Right cardiac atrium (tissue), 5 donors: ENCODE measurements at regions not wholly inside any gene's neighbourhood (a gene's known extent, or its start where the extent isn't known, plus 50 kb on each side); places are given as distances from the start of the nearest gene placed in this dataset.
"Not testable (repeated sequence)": the region's sequence is repeated elsewhere in the genome, so short reads cannot be mapped to it uniquely, and the experiment has no call there.

Source experiments
- ATAC-seq, 2 donors: fragments of 200-7000 bp; cut with Tn5 transposase; one replicate each; pipeline versions ENCODE4 v1.8.0 to v1.9.1; 2020; ENCODE audit warnings: moderate library complexity in 2 of 2, mild to moderate bottlenecking in 1 of 2
- DNase-seq, 3 donors: peaks; one replicate each; pipeline ENCODE4 v3.0.0-alpha.2; 2020
- H3K27ac ChIP-seq: one replicate; pipeline ENCODE4 v1.5.1; 2013; ENCODE audit warnings: mild to moderate bottlenecking, low read length, control low read depth, moderate library complexity
- H3K27me3 ChIP-seq: one replicate; pipeline ENCODE4 v1.6.1; 2013; ENCODE audit not compliant: control insufficient read depth, insufficient read depth
- H3K4me1 ChIP-seq: one replicate; pipeline ENCODE4 v1.6.1; 2013; ENCODE audit warnings: low read length; ENCODE audit not compliant: control insufficient read depth, insufficient read depth
- H3K4me3 ChIP-seq: one replicate; pipeline ENCODE4 v1.5.1; 2013; ENCODE audit warnings: low read length, control low read depth
- H3K9me3 ChIP-seq: one replicate; pipeline ENCODE4 v1.6.1; 2013; ENCODE audit warnings: low read length; ENCODE audit not compliant: control insufficient read depth
- WGBS: extraction: QIAGEN DNeasy Blood & Tissue Kit; methylation state at CpG from one replicate; pipeline ENCODE4 v1.1.7; 2013; 5-methylcytosine and 5-hydroxymethylcytosine counted together
- intact Hi-C, 4 donors: fragments of 100-400 bp; cut with DNase I; formaldehyde crosslinking; loops; one replicate each; pipeline versions ENCODE4 v1.11.0 to v1.14.0; 2022 to 2023
- donor health status: healthy with polysubstance abuse.
- donor health status: DM: no; HTN: yes; CAD: no.
- donor health status: DM: no; HTN: no; CAD: no.
- donor health status: DM: no; HTN: yes; CAD: no; lungs with severe emphysema.
- donor health status: DM: yes; HTN: yes; CAD: no.

GRCh38 chr2:234898534-234899053 lies 53.2 kb upstream of the SH3BP4 start:
- intact Hi-C loops = no loop called here
- H3K27me3 ChIP-seq = no peaks in the 10 kb centered on the region
- 92% methylated on average over 3 of the region's 3 CpGs for WGBS
- ATAC-seq = no peak
- no peak overlapping the region for H3K4me3 ChIP-seq
- no peak overlapping the region for H3K27ac ChIP-seq
- no peaks in the 10 kb centered on the region for H3K9me3 ChIP-seq
- H3K4me1 ChIP-seq = no peaks in the 10 kb centered on the region
- no peak for DNase-seq

- 62% methylated on average over 30 of the region's 34 CpGs for WGBS
- H3K9me3 ChIP-seq, H3K4me3 ChIP-seq, H3K27me3 ChIP-seq, DNase-seq, ATAC-seq, H3K4me1 ChIP-seq, H3K27ac ChIP-seq: not testable (repeated sequence)
- intact Hi-C loops = loop anchor here in 1 of 4 donors (10.0 kb wide), 1 partner anchor 216 kb away; no protein-coding TSS in a partner anchor
Observed at GRCh38 chr2:234888442-234888841, 63.4 kb upstream of the SH3BP4 start.

- intact Hi-C loops = loop anchor here in 2 of 4 donors (2.0 to 10.0 kb wide), 2 partner anchors 62 to 218 kb away; no protein-coding TSS in a partner anchor
- 89% methylated on average over 3 of the region's 3 CpGs for WGBS
- ATAC-seq (no peak), DNase-seq (no peak)
- Histone ChIP-seq H3K4me3 (no peak overlapping the region), H3K27ac (no peak overlapping the region), H3K9me3 (no peaks in the 10 kb centered on the region), H3K27me3 (no peaks in the 10 kb centered on the region), H3K4me1 (no peaks in the 10 kb centered on the region)
Observed at GRCh38 chr2:234887195-234887594, 64.6 kb upstream of the SH3BP4 start.

GRCh38 chr2:234885886-234886285 lies 65.9 kb upstream of the SH3BP4 start:
- ATAC-seq (no peak), DNase-seq (no peak)
- no peaks in the 10 kb centered on the region for H3K27me3 ChIP-seq
- intact Hi-C loops = loop anchor here in 2 of 4 donors (2.0 to 10.0 kb wide), 2 partner anchors 63 to 219 kb away; no protein-coding TSS in a partner anchor
- peaks cover 1% of the 10 kb centered on the region for H3K4me1 ChIP-seq
- no peaks in the 10 kb centered on the region for H3K9me3 ChIP-seq
- no peak overlapping the region for H3K4me3 ChIP-seq
- WGBS = 51% methylated on average over 6 of the region's 6 CpGs
- no peak overlapping the region for H3K27ac ChIP-seq

GRCh38 chr2:234885118-234885517 lies 66.7 kb upstream of the SH3BP4 start:
- H3K27me3 ChIP-seq = no peaks in the 10 kb centered on the region
- no peaks in the 10 kb centered on the region for H3K9me3 ChIP-seq
- WGBS = 87% methylated on average over 7 of the region's 7 CpGs
- peaks cover 2% of the 10 kb centered on the region for H3K4me1 ChIP-seq
- intact Hi-C loops = loop anchor here in 1 of 4 donors (10.0 kb wide), 1 partner anchor 220 kb away; no protein-coding TSS in a partner anchor
- no peak overlapping the region for H3K4me3 ChIP-seq
- no peak for DNase-seq
- ATAC-seq = no peak
- H3K27ac ChIP-seq = no peak overlapping the region

GRCh38 chr2:234884591-234884990 lies 67.2 kb upstream of the SH3BP4 start:
- Histone ChIP-seq H3K27me3 (no peaks in the 10 kb centered on the region), H3K9me3 (no peaks in the 10 kb centered on the region), H3K4me3 (no peak overlapping the region), H3K4me1 (peaks cover 2% of the 10 kb centered on the region), H3K27ac (no peak overlapping the region)
- WGBS = 91% methylated on average over 7 of the region's 7 CpGs
- ATAC-seq (no peak), DNase-seq (no peak)
- intact Hi-C loops = loop anchor here in 2 of 4 donors (5.0 to 10.0 kb wide), 2 partner anchors 220 to 223 kb away; no protein-coding TSS in a partner anchor

- no peaks in the 10 kb centered on the region for H3K9me3 ChIP-seq
- peak; percentile 98 for ATAC-seq
- H3K27me3 ChIP-seq = no peaks in the 10 kb centered on the region
- intact Hi-C loops = loop anchor here in 2 of 4 donors (5.0 to 10.0 kb wide), 2 partner anchors 223 to 226 kb away; no protein-coding TSS in a partner anchor
- H3K27ac ChIP-seq = no peak overlapping the region
- DNase-seq = peak; percentile 88 to 95 (median 94)
- peaks cover 2% of the 10 kb centered on the region for H3K4me1 ChIP-seq
- 19% methylated on average over 8 of the region's 8 CpGs for WGBS
- H3K4me3 ChIP-seq = peak overlapping the region; percentile 30
Observed at GRCh38 chr2:234881413-234882241, 70.2 kb upstream of the SH3BP4 start.

- ATAC-seq = no peak
- H3K27ac ChIP-seq = no peak overlapping the region
- 69% methylated on average over 7 of the region's 7 CpGs for WGBS
- DNase-seq = no peak
- H3K27me3 ChIP-seq = no peaks in the 10 kb centered on the region
- no peaks in the 10 kb centered on the region for H3K9me3 ChIP-seq
- H3K4me3 ChIP-seq = no peak overlapping the region
- peaks cover 2% of the 10 kb centered on the region for H3K4me1 ChIP-seq
- intact Hi-C loops = loop anchor here in 2 of 4 donors (5.0 to 10.0 kb wide), 2 partner anchors 224 to 227 kb away; no protein-coding TSS in a partner anchor
Observed at GRCh38 chr2:234880551-234881211, 71.1 kb upstream of the SH3BP4 start.

- Histone ChIP-seq H3K27me3 (no peaks in the 10 kb centered on the region), H3K9me3 (no peaks in the 10 kb centered on the region), H3K27ac (no peak overlapping the region), H3K4me3 (no peak overlapping the region), H3K4me1 (peaks cover 2% of the 10 kb centered on the region)
- intact Hi-C loops = loop anchor here in 3 of 4 donors (5.0 to 10.0 kb wide), 2 partner anchors 225 to 227 kb away; no protein-coding TSS in a partner anchor
- DNase-seq (no peak), ATAC-seq (no peak)
- 77% methylated on average over 5 of the region's 5 CpGs for WGBS
Observed at GRCh38 chr2:234879671-234880455, 72.0 kb upstream of the SH3BP4 start.

GRCh38 chr2:234876621-234877020 lies 75.2 kb upstream of the SH3BP4 start:
- 97% methylated on average over 2 of the region's 2 CpGs for WGBS
- ATAC-seq, H3K4me1 ChIP-seq, DNase-seq, H3K27ac ChIP-seq, H3K9me3 ChIP-seq, H3K27me3 ChIP-seq, H3K4me3 ChIP-seq: not testable (repeated sequence)
- intact Hi-C loops = loop anchor here in 1 of 4 donors (10.0 kb wide), 1 partner anchor 228 kb away; no protein-coding TSS in a partner anchor
